GM21381 (cell line): ENCODE measurements at regions not wholly inside any gene's neighbourhood (a gene's known extent, or its start where the extent isn't known, plus 50 kb on each side); places are given as distances from the start of the nearest gene placed in this dataset.
"Not testable (repeated sequence)": the region's sequence is repeated elsewhere in the genome, so short reads cannot be mapped to it uniquely, and the experiment has no call there.

Experiments
- ATAC-seq: cut with Tn5 transposase; IDR thresholded peaks from one replicate; pipeline ENCODE4 v1.9.1; 2021; ENCODE audit warnings: mild to moderate bottlenecking, moderate library complexity; ENCODE audit not compliant: unreplicated experiment

GRCh38 chr10:71107117-71107516 lies 105.3 kb upstream of the UNC5B start:
- ATAC-seq: not testable (repeated sequence)

GRCh38 chr10:71108042-71108441 lies 104.3 kb upstream of the UNC5B start:
- ATAC-seq: not testable (repeated sequence)

- no peak for ATAC-seq
Observed at GRCh38 chr10:71112138-71112785, 100.1 kb upstream of the UNC5B start.

GRCh38 chr10:71116426-71116825 lies 95.9 kb upstream of the UNC5B start:
- ATAC-seq: no peak

GRCh38 chr10:71117589-71117988 lies 94.8 kb upstream of the UNC5B start:
- not testable (repeated sequence) for ATAC-seq

- ATAC-seq: no peak
Observed at GRCh38 chr10:71123023-71123422, 89.3 kb upstream of the UNC5B start.

- no peak for ATAC-seq
Observed at GRCh38 chr10:71124921-71125748, 87.2 kb upstream of the UNC5B start.

GRCh38 chr10:71125749-71126107 lies 86.6 kb upstream of the UNC5B start:
- ATAC-seq: no peak

- ATAC-seq: no peak
Observed at GRCh38 chr10:71126432-71126831, 85.9 kb upstream of the UNC5B start.

- no peak for ATAC-seq
Observed at GRCh38 chr10:71127104-71127503, 85.3 kb upstream of the UNC5B start.

GRCh38 chr10:71127773-71128172 lies 84.6 kb upstream of the UNC5B start:
- ATAC-seq: no peak

- ATAC-seq: no peak
Observed at GRCh38 chr10:71128311-71128980, 83.9 kb upstream of the UNC5B start.

GRCh38 chr10:71131096-71131495 lies 81.3 kb upstream of the UNC5B start:
- no peak for ATAC-seq

GRCh38 chr10:71131508-71132088 lies 80.8 kb upstream of the UNC5B start:
- no peak for ATAC-seq

- no peak for ATAC-seq
Observed at GRCh38 chr10:71132321-71132810, 80.0 kb upstream of the UNC5B start.

- ATAC-seq: no peak
Observed at GRCh38 chr10:71133710-71134686, 78.4 kb upstream of the UNC5B start.

- ATAC-seq: no peak
Observed at GRCh38 chr10:71134732-71135211, 77.6 kb upstream of the UNC5B start.

- no peak for ATAC-seq
Observed at GRCh38 chr10:71135236-71135635, 77.1 kb upstream of the UNC5B start.

- no peak for ATAC-seq
Observed at GRCh38 chr10:71136036-71136721, 76.2 kb upstream of the UNC5B start.
